Esophagus mucosa (tissue), 1 donor: ENCODE measurements at regions not wholly inside any gene's neighbourhood (a gene's known extent, or its start where the extent isn't known, plus 50 kb on each side); places are given as distances from the start of the nearest gene placed in this dataset.
"Not testable (repeated sequence)": the region's sequence is repeated elsewhere in the genome, so short reads cannot be mapped to it uniquely, and the experiment has no call there.

Source experiments
- ATAC-seq: fragments of 200-7000 bp; cut with Tn5 transposase; one replicate; pipeline ENCODE4 v1.9.1; 2020
- donor health status: DM: yes; HTN: yes; CAD: no.

DNA sequence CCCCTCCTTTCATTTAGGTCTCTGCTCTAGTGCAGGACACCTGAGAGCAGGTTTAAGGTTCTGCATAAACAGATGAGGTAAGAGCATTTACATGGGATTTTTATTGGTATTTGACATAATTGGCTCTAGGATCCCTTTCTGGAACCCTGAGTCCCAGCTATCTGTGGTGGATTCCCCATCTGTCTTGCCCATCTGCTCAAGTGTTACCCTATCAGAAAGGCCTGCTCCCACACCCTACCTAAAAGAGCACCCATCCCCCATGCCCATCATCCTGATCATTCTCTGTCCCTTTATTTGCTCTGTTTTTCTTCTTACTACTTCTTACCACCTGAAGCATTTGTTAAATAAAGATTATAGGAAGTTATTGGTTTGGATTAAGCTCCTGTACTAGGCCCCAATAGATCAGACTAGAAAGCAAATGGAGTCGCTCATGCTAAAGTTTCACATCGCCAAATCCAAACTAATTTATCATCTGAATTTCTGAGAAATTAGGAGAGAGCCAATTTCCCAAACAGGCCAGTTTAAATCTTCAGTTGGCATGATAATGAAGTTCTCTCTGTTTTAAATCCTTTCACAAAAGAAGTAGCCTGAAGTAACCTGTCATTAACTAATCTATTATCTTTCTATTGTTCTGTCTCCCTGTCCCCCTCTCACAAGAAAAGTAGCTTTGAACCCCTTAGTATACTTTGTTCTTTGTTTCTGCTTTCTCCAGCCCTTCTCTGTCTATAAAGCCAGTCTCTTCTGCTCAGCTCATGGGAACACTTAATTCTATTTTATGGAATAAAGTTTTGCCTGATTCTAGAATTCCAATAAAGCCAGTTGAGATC is 178.6 kb downstream of the ZNF674 start:
- ATAC-seq = no peak

DNA sequence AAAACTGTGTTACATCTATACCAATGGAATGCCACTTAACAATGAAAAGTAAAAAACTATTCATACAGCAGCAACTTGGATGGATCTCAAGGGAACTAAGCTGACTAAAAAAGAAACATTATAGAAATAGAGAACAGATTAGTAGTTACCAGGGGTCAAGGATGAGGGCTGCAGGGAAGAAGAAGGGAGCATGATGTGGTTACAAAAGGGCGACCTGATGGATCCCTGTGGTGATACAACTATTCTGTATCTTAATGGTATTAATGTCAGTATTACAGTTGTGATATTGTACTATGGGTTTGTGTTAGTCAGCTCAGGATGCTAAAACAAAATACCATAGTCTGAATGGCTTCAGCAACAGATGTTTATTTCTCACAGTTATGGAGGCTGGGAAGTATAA is 190.7 kb downstream of the ZNF674 start:
- no peak for ATAC-seq

DNA sequence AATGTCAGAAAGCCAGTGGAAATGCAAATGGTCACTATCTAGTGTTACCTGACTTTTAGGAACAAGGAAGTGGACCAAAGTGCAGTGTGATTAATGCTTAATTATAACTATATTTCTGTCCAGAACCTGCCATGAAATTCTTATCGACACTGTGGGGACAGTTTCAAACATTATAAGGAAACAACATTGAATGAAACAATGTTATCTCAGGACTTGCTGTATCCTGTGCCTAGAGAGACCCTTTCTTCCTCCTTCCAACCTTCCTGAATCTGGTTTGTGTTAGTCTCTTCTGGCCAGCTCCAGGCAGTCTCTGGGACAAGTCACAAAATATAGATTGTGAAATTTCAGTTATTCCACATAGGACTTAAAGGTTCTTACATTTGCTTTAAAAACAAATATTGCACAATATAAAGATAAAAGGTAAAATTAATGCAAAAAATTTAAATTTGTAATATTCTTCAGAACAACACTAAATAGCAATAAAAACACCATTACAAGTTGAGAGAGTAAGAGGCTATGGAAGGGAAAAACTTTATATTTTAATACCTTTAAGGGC is 203.4 kb downstream of the ZNF674 start:
- ATAC-seq = no peak

DNA sequence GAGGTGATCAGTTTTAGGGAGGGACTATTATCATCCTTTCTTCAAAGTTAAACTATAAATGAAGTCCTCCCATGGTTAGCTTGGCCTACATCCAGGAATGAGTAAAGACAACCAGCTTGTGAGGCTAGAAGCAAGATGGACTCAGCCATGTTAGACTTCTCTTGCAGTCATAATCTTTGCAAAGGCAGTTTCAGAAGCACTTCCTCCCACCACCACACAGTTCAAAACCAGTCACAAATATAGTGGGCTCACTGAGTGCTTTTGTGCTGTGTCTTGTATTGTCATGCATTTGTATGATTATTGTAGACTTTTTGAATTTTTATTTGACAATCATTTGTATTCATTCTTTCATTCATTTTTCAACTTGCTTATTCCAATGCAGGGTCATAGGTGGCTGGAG is 204.5 kb downstream of the ZNF674 start:
- no peak for ATAC-seq

DNA sequence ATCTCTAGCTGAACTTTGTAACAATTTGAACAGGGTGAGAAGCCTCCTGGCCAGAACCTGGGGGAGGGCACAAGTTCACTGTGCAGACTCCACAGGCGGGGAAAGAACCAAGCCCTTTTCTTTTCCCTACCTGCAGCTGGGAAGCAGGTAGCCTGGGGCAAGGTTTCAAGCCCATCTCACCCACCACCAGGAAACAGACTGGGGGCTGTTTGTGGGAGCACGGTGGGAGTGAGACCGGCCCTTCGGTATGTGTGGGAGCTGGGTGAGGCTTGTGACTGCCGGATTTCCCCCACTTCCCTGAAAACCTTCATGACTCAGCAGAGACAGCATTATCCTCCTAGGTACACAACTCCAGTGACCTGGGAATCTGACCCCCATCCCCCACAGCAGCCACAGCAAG is 211.7 kb downstream of the ZNF674 start:
- peak; percentile 58 for ATAC-seq

DNA sequence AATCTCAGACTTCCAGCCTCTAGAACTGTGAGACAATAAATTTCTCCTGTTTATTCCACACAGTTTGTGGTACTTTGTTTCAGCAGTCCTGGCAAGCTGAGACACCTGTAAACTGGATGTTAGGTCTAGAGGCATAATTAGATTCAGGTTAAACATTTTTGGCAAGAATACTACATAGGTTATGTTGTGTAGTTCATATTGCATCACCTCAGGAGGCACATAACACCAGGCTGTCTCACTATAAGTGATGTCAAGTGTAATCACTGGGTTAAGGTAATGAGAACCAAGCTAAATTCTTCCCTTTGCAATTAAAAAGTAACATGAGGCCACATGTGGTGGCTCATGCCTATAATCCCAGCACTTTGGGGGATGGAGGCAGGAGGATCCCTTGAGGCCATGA is 214.2 kb downstream of the ZNF674 start:
- ATAC-seq = peak; percentile 86

DNA sequence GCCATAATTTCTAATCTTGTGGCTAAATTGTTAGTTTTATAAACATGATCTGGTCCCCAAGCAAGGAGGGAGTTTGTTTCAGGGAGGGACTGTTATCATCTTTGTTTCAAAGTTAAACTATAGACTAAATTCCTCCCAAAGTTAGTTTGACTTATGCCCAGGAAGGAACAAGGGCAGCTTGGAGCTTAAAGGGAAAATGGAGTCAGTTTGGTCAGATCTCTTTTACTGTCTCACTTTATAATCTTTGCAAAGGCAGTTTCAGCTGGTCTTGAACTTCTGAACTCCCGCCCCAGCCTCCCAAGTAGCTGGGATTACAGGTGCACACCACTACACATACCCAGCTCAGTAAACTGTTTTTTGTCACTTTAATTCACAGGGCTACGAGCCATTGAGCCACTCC is 214.7 kb downstream of the ZNF674 start:
- ATAC-seq = no peak

DNA sequence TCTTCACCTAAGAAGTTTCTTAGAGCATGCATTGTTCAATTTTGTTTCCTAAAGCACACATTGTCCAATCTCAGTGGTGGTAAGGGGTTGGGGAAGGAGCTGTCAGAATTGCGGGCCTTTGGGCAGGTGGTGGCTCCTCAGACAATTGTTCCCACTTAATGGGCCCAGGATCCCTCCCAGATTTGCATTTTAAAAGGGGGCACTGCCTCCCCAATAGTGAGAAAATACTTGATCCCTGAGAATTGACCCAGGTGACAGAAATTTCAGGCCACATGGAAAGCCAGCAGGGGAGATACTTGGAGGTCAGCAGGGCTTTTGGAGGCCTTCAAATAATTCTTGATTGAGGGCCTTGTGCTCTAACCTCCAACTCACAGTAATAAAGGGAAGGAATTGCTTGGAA is 217.1 kb downstream of the ZNF674 start:
- ATAC-seq = no peak

DNA sequence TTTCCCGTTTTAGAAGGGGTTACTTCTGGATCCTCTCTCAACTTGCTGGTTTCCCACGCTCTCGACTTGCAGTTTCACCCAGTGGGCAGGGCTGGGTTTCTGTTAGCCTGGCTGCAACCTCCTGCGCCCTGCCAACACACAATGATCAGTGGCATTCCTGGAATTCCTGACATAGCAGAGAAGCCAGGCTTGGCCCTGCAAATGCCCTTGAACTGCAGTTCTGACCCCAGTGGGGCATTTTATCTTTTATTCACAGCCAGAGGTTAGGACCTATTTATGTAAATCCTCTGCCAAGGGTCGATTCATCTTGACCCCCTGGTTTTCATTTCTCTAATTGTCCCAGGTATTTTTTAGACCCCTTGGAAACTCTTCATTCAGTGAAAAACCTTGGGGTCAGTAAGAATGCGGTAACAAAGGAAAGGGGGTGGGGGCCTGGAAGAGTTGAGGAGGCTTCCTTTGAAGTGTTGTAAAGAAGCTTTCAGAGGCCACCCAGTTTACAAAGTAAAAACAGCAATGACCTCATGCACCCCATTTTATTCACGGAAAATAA is 217.6 kb downstream of the ZNF674 start:
- ATAC-seq = peak; percentile 73

DNA sequence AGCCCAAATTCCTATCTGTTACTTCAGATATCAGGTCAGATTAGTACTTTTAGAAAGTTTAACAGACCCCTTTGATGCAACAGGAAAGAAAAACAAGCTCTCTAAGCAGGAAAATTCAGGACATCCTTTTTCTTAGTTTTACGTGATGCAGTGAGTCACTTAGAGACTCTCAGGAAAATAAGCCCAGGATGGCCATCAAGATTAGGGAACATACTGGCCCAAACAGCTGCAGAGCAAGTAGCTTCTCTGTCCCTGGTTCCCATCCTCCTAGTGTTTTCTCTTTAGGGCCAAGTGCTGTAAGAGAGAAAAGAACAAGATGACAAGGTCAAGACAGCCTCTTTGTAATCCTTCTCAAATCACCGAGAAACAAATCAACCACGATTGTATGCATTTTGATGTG is 219.1 kb downstream of the ZNF674 start:
- no peak for ATAC-seq

DNA sequence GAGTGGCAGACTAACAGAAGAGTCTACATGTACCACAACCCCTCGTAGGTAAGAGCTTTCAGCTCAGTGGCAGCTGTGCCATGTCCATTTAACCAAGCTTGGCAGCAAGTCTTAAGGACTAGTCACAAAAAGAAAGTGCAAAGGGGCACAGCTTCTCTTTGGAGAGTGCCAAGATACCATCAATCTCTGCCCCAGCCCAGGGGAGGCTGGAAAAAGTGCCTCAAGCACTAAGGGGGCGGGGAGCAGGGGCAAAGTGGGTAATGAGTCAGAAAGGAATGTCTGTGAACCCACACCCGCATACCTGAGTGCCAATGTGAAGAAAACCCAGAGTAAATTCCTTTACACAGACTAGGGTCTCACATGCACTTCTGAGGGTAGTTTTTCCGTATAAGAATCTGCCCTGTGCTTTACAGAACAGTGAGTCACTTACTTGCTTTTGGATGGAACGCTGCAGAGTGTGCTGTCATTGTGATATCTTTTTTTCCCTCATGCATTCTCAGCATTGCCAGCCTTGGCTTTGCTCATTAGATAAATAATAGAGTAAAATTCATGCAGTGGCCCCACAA is 219.8 kb downstream of the ZNF674 start:
- peak; percentile 60 for ATAC-seq

DNA sequence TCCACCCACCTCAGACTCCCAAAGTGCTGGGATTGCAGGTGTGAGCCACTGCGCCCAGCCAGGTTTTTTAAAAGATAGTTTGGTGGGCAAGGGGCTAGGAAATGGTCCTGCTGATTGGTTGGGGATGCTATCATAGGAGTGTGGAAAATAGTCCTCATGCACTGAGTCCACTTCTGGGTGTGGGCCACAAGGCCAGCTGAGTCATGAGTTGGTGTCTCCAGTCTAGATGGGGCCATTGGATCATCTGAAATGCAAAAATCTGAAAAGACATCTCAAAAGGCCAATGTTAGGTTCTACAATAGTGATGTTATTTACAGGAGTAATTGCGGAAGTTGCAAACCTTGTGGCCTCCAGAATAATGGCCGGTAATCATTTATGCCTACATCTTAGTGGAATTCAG is 221.1 kb downstream of the ZNF674 start:
- no peak for ATAC-seq

DNA sequence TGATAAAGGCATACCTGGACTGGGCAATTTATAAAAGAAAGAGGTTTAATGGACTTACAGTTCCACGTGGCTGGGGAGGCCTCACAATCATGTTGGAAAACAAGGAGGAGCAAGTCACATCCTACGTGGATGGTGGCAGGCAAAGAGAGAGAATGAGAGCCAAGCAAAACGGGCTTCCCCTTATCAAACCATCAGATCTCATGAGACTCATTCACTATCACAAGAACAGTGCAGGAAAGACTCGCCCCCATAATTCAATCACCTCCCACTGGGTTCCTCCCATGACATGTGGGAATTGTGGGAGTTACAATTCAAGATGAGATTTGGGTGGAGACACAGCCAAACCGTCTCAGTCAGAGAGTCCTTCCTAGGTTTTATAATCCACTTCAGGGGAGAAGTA is 222.3 kb downstream of the ZNF674 start:
- ATAC-seq = not testable (repeated sequence)

DNA sequence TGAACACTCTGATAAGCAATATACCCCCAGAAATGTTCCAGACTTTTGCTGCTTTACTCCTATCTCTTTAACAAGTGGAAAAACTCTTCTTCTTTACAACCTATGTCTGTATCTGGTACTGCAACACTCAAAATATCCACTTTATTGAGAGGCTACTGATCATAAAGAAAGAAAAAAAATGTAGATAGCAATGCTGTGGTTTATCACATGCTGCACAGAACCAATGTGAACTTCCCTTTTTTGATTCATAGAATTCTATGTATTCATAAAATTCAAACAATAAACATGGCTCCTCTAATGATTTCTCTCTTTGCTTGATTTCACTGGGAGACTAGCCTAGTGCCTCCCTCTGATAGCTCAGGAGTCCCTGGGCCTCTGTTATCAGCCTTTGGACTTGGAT is 223.5 kb downstream of the ZNF674 start:
- ATAC-seq = no peak

DNA sequence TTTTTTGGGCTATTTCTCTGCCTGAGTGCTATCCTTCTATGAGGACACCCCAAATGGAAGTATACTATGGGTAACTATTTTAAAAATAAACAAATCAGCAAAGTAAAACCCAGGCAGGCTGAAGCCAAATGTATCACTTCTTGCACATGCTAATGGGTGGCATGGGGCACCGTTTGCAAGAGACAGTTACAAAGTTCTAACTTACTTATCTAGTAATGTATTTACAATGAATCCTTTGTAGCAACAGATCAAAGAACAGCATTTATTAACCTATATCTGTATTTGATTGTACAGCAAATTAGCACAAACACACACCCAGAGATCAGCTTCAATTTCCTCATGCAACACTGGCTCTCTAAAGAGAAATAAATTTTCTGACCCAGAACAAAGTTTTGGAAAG is 225.5 kb downstream of the ZNF674 start:
- no peak for ATAC-seq

DNA sequence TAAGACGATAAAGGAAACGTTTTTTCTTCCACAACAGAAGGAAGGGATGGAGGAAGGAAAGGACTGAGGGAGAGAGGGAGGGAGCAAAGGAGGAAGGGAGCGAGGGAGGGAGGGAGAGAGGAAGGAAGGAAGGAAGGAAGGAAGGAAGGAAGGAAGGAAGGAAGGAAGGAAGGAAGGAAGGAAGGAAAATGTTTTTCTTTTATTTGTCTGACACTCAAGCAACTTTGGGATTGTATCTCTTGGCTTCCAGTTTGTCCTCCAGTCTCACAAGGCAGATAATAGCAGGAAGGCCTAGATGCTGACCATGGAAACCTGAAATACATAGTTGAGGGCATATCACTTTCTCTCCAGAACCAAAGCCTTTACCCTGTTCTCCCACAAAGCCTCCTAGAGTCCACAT is 226.7 kb downstream of the ZNF674 start:
- ATAC-seq = no peak

DNA sequence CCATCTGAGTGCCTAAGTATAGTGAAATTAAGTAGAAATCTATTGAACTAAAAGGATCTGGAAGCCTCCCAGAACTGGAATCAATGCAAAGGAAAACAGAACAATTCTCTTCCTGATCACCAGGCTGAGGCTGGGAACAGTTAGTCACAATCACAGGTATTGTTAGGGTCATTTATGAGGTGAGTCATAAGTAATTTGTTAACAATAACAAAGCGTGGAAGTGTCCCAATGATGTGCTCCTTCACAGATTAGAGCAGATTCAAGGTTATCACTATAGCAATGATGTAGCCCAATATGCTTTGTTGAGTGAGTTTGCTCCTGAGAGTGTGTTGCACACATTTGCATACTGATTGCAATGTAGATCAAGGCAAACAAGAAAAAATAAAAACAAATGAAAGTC is 228.1 kb downstream of the ZNF674 start:
- ATAC-seq = peak; percentile 77

DNA sequence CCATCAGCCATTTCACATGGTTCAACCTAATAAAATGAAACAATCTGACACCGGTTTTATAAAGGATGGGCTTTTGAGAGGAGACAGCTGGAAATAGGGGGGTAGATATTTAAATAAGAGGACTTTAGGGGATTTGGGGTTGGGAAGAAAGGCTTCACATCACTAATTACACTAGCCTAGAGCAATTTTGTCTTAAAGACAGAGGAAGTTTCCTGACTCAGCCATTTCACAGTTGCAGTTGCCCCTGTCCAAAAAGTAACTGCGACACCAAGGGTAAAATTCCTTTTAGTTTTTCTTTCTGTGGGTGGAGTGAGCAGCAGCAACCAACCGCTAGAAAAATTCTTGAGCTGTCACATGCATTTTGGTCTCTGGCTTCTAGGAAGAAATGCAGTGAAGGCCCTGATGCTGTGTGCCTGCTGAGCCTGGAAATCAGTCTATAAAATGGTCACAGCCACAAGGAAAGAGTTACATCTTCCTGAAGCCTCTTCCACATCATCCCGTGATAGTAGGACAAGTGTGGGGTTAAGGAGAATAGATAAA is 233.6 kb downstream of the ZNF674 start:
- no peak for ATAC-seq

DNA sequence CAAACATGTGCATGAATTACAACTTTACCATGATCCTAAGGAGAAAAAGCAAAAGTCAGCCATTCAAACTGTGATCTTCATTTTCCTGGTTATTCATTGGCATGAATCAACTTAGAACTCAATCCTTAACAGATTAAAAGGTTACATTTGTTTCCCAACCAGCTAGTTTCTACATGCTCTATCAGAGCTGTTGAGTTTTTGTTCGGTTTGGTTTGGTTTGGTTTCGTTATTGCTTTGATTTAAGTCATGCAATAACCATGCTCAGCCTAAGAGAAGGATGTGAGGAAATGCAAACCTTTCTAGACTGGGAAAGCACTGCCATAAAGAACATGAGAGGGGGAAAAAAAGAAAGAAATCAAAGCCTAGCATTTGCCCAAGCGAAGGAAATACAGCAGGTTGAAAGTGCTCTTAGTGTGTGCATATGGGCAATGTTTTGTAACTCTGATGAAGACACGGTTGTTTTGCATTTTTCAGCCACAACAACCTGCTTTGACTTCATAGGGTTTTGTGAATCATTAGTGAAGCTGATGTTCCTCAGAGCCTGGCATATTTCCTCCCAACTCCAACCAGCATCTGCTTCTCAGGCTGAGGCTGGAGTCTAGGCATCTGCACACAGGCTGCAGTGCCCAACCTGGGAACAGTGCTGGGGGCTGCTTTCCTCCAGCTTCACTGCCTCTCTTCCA is 234.3 kb downstream of the ZNF674 start:
- peak; percentile 78 for ATAC-seq

DNA sequence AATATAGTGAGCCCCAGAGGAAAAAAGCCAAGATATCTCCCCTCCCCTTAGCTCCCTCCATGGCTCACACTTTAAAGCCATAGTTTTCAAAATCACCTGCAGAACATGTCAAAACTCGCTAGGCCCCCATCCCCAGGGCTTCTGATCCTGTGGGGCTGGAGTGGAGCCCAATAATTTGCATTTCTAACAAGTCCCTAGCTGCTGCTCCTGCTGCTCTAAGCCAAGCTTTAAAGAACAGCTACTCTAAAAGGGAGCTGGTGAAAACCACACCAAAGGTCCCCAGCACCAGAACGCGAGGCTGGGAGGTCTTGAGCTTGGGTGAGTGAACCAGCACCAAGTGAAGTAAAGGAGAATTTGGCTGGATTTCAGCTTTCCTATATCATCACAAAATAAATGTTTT is 237.1 kb downstream of the ZNF674 start:
- peak; percentile 64 for ATAC-seq

DNA sequence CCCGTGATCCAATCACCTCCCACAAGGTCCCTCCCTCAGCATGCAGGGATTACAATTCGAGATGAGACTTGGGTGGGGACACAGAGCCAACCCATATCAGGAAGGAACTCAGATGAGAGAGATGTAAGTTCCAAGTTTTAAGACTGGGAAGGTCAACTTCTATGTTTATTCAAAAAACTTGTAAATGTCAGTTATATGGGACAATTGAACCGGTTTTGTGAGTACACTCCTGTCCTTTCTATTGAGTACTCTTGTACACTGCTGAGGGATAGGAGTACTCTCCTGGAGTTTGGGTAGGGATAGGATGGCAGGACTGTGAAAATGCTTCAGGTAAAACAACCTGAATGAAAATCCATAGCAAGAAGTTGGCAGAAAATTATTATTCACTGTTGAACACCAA is 239.1 kb downstream of the ZNF674 start:
- ATAC-seq = no peak

DNA sequence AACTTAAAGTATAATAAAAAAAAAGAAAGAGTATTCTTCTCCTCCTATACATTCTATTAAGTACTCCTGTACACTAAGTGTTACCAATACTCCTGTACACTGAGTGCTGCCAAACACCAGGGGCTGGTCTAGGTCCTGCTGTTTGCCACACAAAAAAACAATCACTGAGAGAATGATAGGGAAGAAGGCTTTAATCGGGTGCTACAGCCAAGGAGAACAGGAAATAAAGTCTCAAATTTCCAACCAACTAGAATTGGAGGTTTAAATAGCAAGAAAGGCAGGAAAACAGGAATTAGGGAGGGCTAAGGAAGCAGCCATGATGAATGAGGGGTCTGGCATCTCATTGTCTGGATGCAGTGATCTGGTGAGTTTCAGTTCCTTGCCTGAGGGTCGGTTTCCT is 239.8 kb downstream of the ZNF674 start:
- ATAC-seq = no peak

DNA sequence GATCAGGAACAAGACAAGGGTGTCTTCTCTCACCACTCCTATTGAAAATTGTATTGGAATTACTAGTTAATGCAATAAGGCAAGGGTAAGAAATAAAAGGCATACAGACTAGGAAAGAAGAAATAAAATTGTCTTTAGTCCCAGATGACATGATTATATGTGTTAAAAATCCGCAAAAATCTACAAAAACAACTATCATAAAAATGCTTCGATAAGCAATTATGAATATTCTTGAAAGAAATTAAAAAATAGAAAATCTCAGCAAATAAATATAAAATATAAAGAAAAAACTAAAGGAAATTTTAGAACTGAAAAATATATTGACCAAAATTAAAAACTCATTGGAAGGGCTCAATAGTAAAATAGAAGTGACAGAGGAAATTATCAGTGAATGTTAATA is 243.3 kb downstream of the ZNF674 start:
- no peak for ATAC-seq
